ENCODE measurements at regions not wholly inside any gene's neighbourhood (a gene's known extent, or its start where the extent isn't known, plus 50 kb on each side); places are given as distances from the start of the nearest gene placed in this dataset.

DNA sequence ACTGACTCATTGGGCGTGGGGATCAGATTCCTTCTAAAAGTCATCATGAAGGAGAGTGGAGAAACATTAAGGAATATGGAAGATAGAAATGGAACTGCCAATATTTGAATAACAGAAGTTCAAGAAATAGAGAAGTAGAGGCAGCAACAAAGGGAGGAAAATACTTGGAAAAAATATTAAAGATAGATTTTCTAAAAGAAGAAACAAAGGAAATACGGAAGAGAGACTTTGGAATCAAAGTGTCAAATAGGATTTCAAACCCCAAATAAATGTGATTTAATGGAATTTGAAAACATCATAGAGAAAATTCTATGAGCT, 605.1 kb upstream of the KLF4 start:
- TF ChIP-seq POLR2A (IDR thresholded peaks at IDR 0.05) = no peak
- TF ChIP-seq, protein P1, sequence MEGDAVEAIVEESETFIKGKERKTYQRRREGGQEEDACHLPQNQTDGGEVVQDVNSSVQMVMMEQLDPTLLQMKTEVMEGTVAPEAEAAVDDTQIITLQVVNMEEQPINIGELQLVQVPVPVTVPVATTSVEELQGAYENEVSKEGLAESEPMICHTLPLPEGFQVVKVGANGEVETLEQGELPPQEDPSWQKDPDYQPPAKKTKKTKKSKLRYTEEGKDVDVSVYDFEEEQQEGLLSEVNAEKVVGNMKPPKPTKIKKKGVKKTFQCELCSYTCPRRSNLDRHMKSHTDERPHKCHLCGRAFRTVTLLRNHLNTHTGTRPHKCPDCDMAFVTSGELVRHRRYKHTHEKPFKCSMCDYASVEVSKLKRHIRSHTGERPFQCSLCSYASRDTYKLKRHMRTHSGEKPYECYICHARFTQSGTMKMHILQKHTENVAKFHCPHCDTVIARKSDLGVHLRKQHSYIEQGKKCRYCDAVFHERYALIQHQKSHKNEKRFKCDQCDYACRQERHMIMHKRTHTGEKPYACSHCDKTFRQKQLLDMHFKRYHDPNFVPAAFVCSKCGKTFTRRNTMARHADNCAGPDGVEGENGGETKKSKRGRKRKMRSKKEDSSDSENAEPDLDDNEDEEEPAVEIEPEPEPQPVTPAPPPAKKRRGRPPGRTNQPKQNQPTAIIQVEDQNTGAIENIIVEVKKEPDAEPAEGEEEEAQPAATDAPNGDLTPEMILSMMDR (IDR thresholded peaks at IDR 0.05) = no peak
